ENCODE measurements at regions not wholly inside any gene's neighbourhood (a gene's known extent, or its start where the extent isn't known, plus 50 kb on each side); places are given as distances from the start of the nearest gene placed in this dataset.

- H3K27me3 ChIP-seq (ENCODE audit: insufficient read depth): no peaks in the 10 kb centered on the region
- WGBS (ENCODE audit: low lambda C conversion rate): 86% methylated on average over 4 of the region's 4 CpGs
- peaks cover 4% of the 10 kb centered on the region for H3F3A ChIP-seq (replicated peaks; ENCODE audit: insufficient read depth)
- no peak for DNase-seq
- H3K79me2 ChIP-seq (ENCODE audit: insufficient read depth): no peaks in the 10 kb centered on the region
- no peak overlapping the region for H3K4me2 ChIP-seq
- no peaks in the 10 kb centered on the region for H3K36me3 ChIP-seq (replicated peaks in 1 of 2; ENCODE audit: control insufficient read depth in 1 of 2, insufficient read depth in 2 of 2, low read length in 1 of 2)
- TF ChIP-seq PBX3 (IDR thresholded peaks at IDR 0.05) (no peak), NRF1 (IDR thresholded peaks at IDR 0.05; ENCODE audit: low read depth, low read length) (no peak), TEAD4 (IDR thresholded peaks at IDR 0.05; ENCODE audit: borderline replicate concordance, insufficient read depth) (no peak), EZH2phosphoT487 (IDR thresholded peaks at IDR 0.05; ENCODE audit: borderline replicate concordance, low read depth) (no peak), ZBTB33 (IDR thresholded peaks at IDR 0.05; ENCODE audit: borderline replicate concordance, low read depth) (no peak), RFX5 (IDR thresholded peaks at IDR 0.05; ENCODE audit: low read length) (no peak), RCOR1 (IDR thresholded peaks at IDR 0.05; ENCODE audit: low read length) (no peak), FOSL2 (IDR thresholded peaks at IDR 0.05; ENCODE audit: borderline replicate concordance, low read depth) (no peak), GABPA (IDR thresholded peaks at IDR 0.05; ENCODE audit: low read depth) (no peak), RXRA (IDR thresholded peaks at IDR 0.05; ENCODE audit: borderline replicate concordance, low read depth) (no peak), TCF12 (IDR thresholded peaks at IDR 0.05) (no peak), YY1 (IDR thresholded peaks at IDR 0.05; ENCODE audit: low read depth) (no peak), FOXM1 (IDR thresholded peaks at IDR 0.05; ENCODE audit: low read depth) (no peak), NFIC (IDR thresholded peaks at IDR 0.05; ENCODE audit: borderline replicate concordance) (no peak), MAX (IDR thresholded peaks at IDR 0.05; ENCODE audit: low read depth) (no peak), CTCF (IDR thresholded peaks at IDR 0.05) (no peak), FOXJ3 (CRISPR knock-in tag; IDR thresholded peaks at IDR 0.05) (no peak)
- no peak overlapping the region for H3K4me3 ChIP-seq (ENCODE audit: low read depth in 2 of 2, low read length in 1 of 2)
- ChIA-PET POLR2A (no interaction called here), CTCF (interaction anchor here (1.0 kb wide), 1 partner anchor 8 kb away, joined by 3 read pairs; no protein-coding TSS in a partner anchor)
- 0 out of 2 replicates have a peak overlapping the region, but pooled peaks have one; percentile 92 for H2AFZ ChIP-seq (ENCODE audit: low read depth)
- no peaks in the 10 kb centered on the region for H3K9me3 ChIP-seq
- no peaks in the 10 kb centered on the region for H4K20me1 ChIP-seq (ENCODE audit: insufficient read depth)
- no peak overlapping the region for H3K9ac ChIP-seq
- peaks cover 13% of the 10 kb centered on the region in 2 experiments; a peak in 3 of 4 replicates for H3K4me1 ChIP-seq (ENCODE audit: control insufficient read depth in 1 of 2, insufficient read depth in 2 of 2, low read depth in 1 of 2, low read length in 1 of 2)
- H3K9me2 ChIP-seq: no peaks in the 10 kb centered on the region
- peak overlapping the region; percentile 67 to 86; a peak in 3 of 4 replicates for H3K27ac ChIP-seq (ENCODE audit: low read depth in 2 of 2, low read length in 1 of 2)
These were observed 623.4 kb downstream of the SPRY1 start for GRCh38 chr4:124019749-124020549.

Measured in SK-N-SH (cell line).